ENCODE measurements at regions not wholly inside any gene's neighbourhood (a gene's known extent, or its start where the extent isn't known, plus 50 kb on each side); places are given as distances from the start of the nearest gene placed in this dataset.

DNA sequence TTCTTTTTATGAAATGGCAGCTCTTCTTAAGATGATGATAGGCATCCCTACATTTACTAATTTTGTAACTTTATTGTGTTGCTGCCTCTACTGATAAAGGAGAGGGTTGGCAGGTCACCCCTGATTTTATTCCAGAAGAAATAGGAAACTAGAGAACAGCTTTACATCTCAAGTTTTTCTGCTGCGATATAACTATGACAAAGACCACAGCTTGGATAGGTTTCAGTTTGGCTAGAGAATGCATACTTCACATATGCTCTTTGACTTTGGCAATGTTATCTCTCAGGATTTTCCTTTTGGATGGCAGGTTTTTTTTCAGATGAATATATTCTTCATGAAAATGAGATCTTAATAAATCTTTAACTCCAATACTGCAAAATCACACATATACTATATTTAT is 395.3 kb upstream of the GOLIM4 start:
- no peaks in the 10 kb centered on the region for H3K27me3 ChIP-seq
- no peak for DNase-seq
- TF ChIP-seq, protein P1, sequence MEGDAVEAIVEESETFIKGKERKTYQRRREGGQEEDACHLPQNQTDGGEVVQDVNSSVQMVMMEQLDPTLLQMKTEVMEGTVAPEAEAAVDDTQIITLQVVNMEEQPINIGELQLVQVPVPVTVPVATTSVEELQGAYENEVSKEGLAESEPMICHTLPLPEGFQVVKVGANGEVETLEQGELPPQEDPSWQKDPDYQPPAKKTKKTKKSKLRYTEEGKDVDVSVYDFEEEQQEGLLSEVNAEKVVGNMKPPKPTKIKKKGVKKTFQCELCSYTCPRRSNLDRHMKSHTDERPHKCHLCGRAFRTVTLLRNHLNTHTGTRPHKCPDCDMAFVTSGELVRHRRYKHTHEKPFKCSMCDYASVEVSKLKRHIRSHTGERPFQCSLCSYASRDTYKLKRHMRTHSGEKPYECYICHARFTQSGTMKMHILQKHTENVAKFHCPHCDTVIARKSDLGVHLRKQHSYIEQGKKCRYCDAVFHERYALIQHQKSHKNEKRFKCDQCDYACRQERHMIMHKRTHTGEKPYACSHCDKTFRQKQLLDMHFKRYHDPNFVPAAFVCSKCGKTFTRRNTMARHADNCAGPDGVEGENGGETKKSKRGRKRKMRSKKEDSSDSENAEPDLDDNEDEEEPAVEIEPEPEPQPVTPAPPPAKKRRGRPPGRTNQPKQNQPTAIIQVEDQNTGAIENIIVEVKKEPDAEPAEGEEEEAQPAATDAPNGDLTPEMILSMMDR (IDR thresholded peaks at IDR 0.05) = no peak
- no peak for TF ChIP-seq POLR2A (IDR thresholded peaks at IDR 0.05)
- TF ChIP-seq EP300 (IDR thresholded peaks at IDR 0.05) = no peak
- intact Hi-C loops (cut with DNase I) = no loop called here
- 14 to 18% (median 16%) methylated on average over 1 of the region's 1 CpG for WGBS, 3 donors
- H3K36me3 ChIP-seq = no peaks in the 10 kb centered on the region
- H3K27ac ChIP-seq = no peak overlapping the region
- H3K4me3 ChIP-seq = no peak overlapping the region
- no peaks in the 10 kb centered on the region for H3K4me1 ChIP-seq (ENCODE audit: insufficient read depth)
- H3K9me3 ChIP-seq = no peaks in the 10 kb centered on the region

DNA sequence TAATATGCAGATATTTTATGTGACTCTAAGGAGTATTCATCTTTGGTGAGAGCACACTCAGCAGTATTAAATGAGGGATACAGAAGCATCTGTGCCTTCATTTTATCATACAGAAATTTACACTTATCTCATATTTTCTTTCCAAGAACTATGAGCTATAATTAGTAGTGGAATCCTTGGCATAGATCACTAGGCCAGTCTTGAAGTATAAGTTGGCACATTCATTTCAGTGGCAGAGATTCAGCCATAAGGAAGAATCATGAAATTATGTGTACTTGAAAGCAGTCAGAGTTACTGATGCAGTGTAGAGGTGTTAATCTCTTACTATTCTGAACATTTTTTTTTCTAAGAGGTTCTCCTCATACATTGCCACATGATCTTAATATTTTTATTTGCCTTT is 393.6 kb upstream of the GOLIM4 start:
- no peaks in the 10 kb centered on the region for H3K9me3 ChIP-seq
- H3K27me3 ChIP-seq = no peaks in the 10 kb centered on the region
- no peaks in the 10 kb centered on the region for H3K36me3 ChIP-seq
- H3K4me1 ChIP-seq (ENCODE audit: insufficient read depth) = no peaks in the 10 kb centered on the region
- no peak overlapping the region for H3K27ac ChIP-seq
- H3K4me3 ChIP-seq = no peak overlapping the region
- intact Hi-C loops (cut with DNase I) = no loop called here
- no peak for DNase-seq
- TF ChIP-seq, protein P1 (IDR thresholded peaks at IDR 0.05) = no peak
- TF ChIP-seq POLR2A (IDR thresholded peaks at IDR 0.05) (no peak), EP300 (IDR thresholded peaks at IDR 0.05) (no peak)

DNA sequence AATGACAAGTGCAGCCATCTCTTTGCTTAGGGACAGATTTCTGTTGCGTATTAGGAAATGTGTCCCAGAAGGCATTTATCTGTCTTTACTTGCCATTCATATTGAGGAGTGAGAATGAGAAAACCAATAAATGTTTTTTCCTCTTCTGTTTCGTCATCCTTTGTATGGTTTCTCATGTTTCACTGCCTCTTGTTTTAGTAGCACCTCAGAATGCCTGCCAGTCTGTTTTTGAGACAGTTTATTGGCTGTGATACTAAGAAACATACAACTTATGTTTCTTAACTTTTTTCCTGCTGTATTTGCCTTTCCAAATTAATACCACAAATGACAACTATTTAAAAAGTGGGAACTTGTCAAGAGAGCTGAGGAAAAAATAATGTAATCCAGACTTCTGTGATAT is 390.2 kb upstream of the GOLIM4 start:
- H3K4me1 ChIP-seq (ENCODE audit: insufficient read depth) = no peaks in the 10 kb centered on the region
- H3K36me3 ChIP-seq = no peaks in the 10 kb centered on the region
- 60 to 68% (median 62%) methylated on average over 2 of the region's 2 CpGs for WGBS, 3 donors
- no peak for TF ChIP-seq POLR2A (IDR thresholded peaks at IDR 0.05)
- TF ChIP-seq EP300 (IDR thresholded peaks at IDR 0.05) = no peak
- TF ChIP-seq, protein P1 (IDR thresholded peaks at IDR 0.05) = no peak
- intact Hi-C loops (cut with DNase I) = no loop called here
- DNase-seq = no peak
- H3K9me3 ChIP-seq = no peaks in the 10 kb centered on the region
- no peak overlapping the region for H3K4me3 ChIP-seq
- no peaks in the 10 kb centered on the region for H3K27me3 ChIP-seq
- no peak overlapping the region for H3K27ac ChIP-seq

DNA sequence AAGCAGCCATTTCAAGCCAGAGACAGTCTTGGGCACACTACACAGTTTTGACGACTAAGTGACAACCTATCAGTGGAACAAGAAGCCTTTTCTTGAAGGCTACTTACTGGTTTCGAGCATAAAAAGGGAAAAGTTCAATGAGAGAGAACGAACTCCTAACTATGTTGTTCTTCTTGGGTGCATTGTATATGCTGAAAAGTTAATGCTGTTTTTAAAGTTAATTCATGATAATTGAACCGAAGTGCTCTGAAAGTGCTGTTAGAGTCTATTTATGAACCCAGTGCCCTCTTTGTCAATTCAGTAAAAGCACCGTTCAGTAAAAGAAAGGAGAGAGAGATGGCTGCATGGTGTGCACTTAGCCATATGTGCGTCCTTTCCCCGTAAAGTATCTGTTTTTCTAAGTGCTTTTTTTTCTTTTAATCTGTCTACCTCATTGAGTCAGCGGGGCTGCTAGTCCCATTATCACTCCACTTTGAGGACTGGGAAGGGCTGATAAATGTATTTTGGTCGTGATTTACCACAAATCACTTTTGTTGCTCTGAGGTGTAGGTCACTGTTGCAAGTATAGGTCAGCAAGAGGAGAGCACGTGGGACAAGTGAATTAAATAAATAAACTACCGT is 380.7 kb upstream of the GOLIM4 start:
- Histone ChIP-seq H3K27me3 (no peaks in the 10 kb centered on the region), H3K27ac (no peak overlapping the region), H3K36me3 (no peaks in the 10 kb centered on the region), H3K4me3 (no peak overlapping the region), H3K9me3 (no peaks in the 10 kb centered on the region), H3K4me1 (ENCODE audit: insufficient read depth) (no peaks in the 10 kb centered on the region)
- 66 to 70% (median 69%) methylated on average over 11 of the region's 11 CpGs for WGBS, 3 donors
- intact Hi-C loops (cut with DNase I) = no loop called here
- TF ChIP-seq, protein P1 (IDR thresholded peaks at IDR 0.05) = no peak
- TF ChIP-seq POLR2A (IDR thresholded peaks at IDR 0.05) (no peak), EP300 (IDR thresholded peaks at IDR 0.05) (no peak)
- no peak for DNase-seq

Data from ovary (tissue), 7 donors.